OCI-LY3 (cell line): ENCODE measurements at regions not wholly inside any gene's neighbourhood (a gene's known extent, or its start where the extent isn't known, plus 50 kb on each side); places are given as distances from the start of the nearest gene placed in this dataset.

Experiments
- H2AFZ ChIP-seq: fragments of 200-600, 300-600 bp; shearing (Covaris generic); 2 replicates; pipeline ENCODE4 v1.6.0; 2014; ENCODE audit warnings: antibody characterized with exemption, low read depth, low read length
- H3K27ac ChIP-seq: fragments of 200-600, 300-600 bp; sonication (generic); 2 replicates; pipeline ENCODE4 v1.5.1; 2014; ENCODE audit warnings: mild to moderate bottlenecking, low read length, moderate library complexity, mixed read lengths
- H3K27me3 ChIP-seq: fragments of 200-600, 300-600 bp; sonication (generic); 2 replicates; pipeline ENCODE4 v1.6.1; 2014; ENCODE audit warnings: low read depth, low read length, mixed read lengths
- H3K36me3 ChIP-seq: fragments of 200-600, 300-600 bp; sonication (generic); replicated peaks from 2 replicates; pipeline ENCODE3; 2014; ENCODE audit warnings: low read depth, low read length, mixed read lengths
- H3K4me1 ChIP-seq: fragments of 300-600, 200-600 bp; sonication (generic); 2 replicates; pipeline ENCODE4 v1.6.1; 2014; ENCODE audit warnings: low read length, mixed read lengths
- H3K4me2 ChIP-seq: fragments of 200-600, 300-600 bp; sonication (generic); 2 replicates; pipeline ENCODE4 v1.6.1; 2014; ENCODE audit warnings: low read length, mixed read lengths
- H3K4me3 ChIP-seq: fragments of 300-600, 200-600 bp; sonication (generic); 2 replicates; pipeline ENCODE4 v1.5.1; 2014; ENCODE audit warnings: antibody characterized with exemption, mild to moderate bottlenecking, low read length, moderate library complexity
- H3K79me2 ChIP-seq: fragments of 300-600, 200-600 bp; shearing (Covaris generic); 2 replicates; pipeline ENCODE4 v1.6.1; 2014; ENCODE audit warnings: mild to moderate bottlenecking, low read length, mixed read lengths
- H3K9ac ChIP-seq: fragments of 300-600, 200-600 bp; shearing (Covaris generic); 2 replicates; pipeline ENCODE4 v1.6.0; 2014; ENCODE audit warnings: mild to moderate bottlenecking, low read length, moderate library complexity
- H3K9me3 ChIP-seq: fragments of 200-600, 300-600 bp; shearing (Covaris generic); 2 replicates; pipeline ENCODE4 v1.6.1; 2014; ENCODE audit warnings: low read length, mixed read lengths; ENCODE audit not compliant: insufficient read depth
- H4K20me1 ChIP-seq: fragments of 200-600, 300-600 bp; sonication (generic); 2 replicates; pipeline ENCODE4 v1.6.1; 2016; ENCODE audit warnings: low read length, mixed read lengths; ENCODE audit not compliant: insufficient read depth
- EZH2phosphoT487 ChIP-seq: fragments of 200-600 bp; shearing (Covaris generic); IDR thresholded peaks from 2 replicates; pipeline ENCODE4 v1.6.1; 2018; ENCODE audit warnings: antibody characterized with exemption, mixed run types, low read depth
- TF ChIP-seq, protein P1 (sequence below): fragments of 200-600, 300-600 bp; sonication (generic); IDR thresholded peaks from 2 replicates; pipeline ENCODE4 v1.5.1; 2014; ENCODE audit warnings: antibody characterized with exemption, low read length, low read depth

DNA sequence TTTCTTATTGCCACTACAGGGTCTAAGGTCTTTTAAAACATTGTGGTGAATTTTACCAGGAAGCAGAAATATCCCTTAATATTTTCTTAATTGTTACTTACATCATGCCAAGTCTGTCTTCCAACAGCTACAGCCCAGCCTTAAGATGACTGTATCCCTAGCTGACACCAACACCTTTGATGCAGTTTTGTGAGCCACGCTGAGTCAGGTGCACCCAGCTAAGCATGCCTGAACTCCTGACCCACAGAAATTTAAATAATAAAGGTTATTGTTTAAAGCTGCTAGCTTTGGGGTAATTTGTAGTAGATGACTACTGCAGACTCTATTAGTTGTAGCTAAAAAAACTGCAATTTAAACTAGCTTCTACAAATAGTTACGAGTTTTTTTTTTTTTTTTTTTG, 1757.9 kb upstream of the LRRTM1 start:
- no peak overlapping the region for H3K4me2 ChIP-seq

DNA sequence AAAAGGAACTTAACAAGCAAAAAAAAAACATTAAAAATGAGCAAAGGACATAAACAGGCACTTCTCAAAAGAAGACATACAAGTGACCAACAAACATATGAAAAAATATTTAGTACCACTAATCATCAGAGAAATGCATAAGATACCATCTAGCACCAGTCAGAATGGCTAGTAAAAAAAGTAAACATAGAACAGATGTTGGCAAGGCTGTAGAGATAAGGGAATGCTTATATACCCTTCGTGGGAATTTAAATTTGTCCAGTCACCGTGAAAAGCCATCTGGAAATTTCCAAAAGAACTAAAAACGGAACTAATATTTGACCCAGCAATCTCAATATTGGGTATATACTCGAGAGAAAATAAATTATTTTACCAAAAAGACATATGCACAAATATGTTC, 1751.3 kb upstream of the LRRTM1 start:
- TF ChIP-seq, protein P1, sequence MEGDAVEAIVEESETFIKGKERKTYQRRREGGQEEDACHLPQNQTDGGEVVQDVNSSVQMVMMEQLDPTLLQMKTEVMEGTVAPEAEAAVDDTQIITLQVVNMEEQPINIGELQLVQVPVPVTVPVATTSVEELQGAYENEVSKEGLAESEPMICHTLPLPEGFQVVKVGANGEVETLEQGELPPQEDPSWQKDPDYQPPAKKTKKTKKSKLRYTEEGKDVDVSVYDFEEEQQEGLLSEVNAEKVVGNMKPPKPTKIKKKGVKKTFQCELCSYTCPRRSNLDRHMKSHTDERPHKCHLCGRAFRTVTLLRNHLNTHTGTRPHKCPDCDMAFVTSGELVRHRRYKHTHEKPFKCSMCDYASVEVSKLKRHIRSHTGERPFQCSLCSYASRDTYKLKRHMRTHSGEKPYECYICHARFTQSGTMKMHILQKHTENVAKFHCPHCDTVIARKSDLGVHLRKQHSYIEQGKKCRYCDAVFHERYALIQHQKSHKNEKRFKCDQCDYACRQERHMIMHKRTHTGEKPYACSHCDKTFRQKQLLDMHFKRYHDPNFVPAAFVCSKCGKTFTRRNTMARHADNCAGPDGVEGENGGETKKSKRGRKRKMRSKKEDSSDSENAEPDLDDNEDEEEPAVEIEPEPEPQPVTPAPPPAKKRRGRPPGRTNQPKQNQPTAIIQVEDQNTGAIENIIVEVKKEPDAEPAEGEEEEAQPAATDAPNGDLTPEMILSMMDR: no peak
- no peak for TF ChIP-seq EZH2phosphoT487
- H3K27me3 ChIP-seq: no peaks in the 10 kb centered on the region
- H3K4me2 ChIP-seq: no peak overlapping the region
- no peaks in the 10 kb centered on the region for H3K79me2 ChIP-seq
- H3K4me3 ChIP-seq: no peak overlapping the region
- H3K36me3 ChIP-seq: no peaks in the 10 kb centered on the region
- H3K9ac ChIP-seq: no peak overlapping the region
- H2AFZ ChIP-seq: no peak overlapping the region
- H4K20me1 ChIP-seq: no peaks in the 10 kb centered on the region
- no peaks in the 10 kb centered on the region for H3K4me1 ChIP-seq
- no peaks in the 10 kb centered on the region for H3K9me3 ChIP-seq
- no peak overlapping the region for H3K27ac ChIP-seq

More for the DNA sequence above, 1757.9 kb upstream of the LRRTM1 start:
- no peaks in the 10 kb centered on the region for H3K4me1 ChIP-seq
- H3K79me2 ChIP-seq: no peaks in the 10 kb centered on the region
- no peak for TF ChIP-seq EZH2phosphoT487
- TF ChIP-seq, protein P1: no peak
- no peaks in the 10 kb centered on the region for H3K9me3 ChIP-seq
- no peak overlapping the region; the same call in 1 of the 2 replicates for H2AFZ ChIP-seq
- no peaks in the 10 kb centered on the region for H3K36me3 ChIP-seq
- no peak overlapping the region for H3K27ac ChIP-seq
- no peaks in the 10 kb centered on the region for H4K20me1 ChIP-seq
- no peaks in the 10 kb centered on the region for H3K27me3 ChIP-seq
- no peak overlapping the region for H3K4me3 ChIP-seq
- no peak overlapping the region for H3K9ac ChIP-seq

DNA sequence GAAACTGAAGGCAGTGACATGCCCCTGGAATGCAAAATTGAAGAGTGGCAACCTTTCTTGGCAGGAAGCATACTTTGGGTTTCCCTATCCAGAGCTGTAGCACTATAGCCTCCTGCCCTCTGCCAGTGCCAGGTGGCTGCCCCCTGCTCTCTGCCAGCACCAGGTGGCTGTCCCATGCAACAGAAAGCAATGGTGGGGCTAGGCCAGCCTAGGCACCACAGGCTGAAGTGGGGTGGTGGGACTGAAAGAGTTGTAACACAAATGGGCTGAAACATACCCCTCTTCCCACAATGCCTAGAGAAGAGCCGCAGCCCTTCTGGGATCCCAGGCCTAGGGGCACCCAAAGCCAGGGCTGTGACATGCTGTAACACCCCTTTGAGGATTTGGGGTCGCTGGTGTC, 1739.3 kb upstream of the LRRTM1 start:
- Histone ChIP-seq H3K9ac (no peak overlapping the region), H3K27me3 (no peaks in the 10 kb centered on the region), H2AFZ (no peak overlapping the region), H4K20me1 (no peaks in the 10 kb centered on the region), H3K36me3 (no peaks in the 10 kb centered on the region), H3K79me2 (no peaks in the 10 kb centered on the region), H3K4me2 (no peak overlapping the region), H3K9me3 (no peaks in the 10 kb centered on the region), H3K4me1 (no peaks in the 10 kb centered on the region), H3K4me3 (no peak overlapping the region), H3K27ac (no peak overlapping the region)
- TF ChIP-seq EZH2phosphoT487: no peak
- TF ChIP-seq, protein P1: no peak

DNA sequence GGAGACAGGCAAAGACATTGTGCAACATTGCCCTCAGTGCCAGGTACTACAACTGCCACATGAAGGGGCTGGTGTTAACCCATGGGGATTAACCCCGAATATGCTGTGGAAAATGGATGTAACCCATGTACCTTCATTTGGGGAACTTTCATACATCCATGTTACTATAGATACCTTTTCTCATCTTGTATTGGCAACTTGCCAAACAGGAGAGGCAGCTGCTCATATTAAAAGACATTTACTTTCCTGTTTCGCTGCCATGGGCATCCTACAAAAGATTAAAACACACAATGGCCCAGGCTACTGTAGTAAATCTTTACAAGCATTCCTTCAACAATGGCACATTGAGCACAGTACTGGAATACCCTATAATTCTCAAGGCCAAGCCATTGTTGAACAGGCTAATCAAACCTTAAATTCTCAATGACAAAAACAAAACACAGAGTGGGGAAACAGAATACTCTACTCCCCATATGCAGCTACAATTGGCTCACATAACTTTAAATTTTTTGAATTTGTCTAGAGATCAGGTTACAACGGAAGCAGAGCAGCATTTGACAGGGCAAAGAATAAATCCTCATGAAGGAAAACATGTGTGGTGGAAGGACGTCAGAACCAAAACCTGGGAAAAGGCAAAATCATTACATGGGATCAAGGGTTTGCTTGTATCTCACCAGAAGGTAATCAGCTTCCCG, 1723.5 kb upstream of the LRRTM1 start:
- Histone ChIP-seq H3K9ac (no peak overlapping the region), H3K27me3 (no peaks in the 10 kb centered on the region)

More for the DNA sequence above, 1723.5 kb upstream of the LRRTM1 start:
- Histone ChIP-seq H3K4me1 (no peaks in the 10 kb centered on the region), H3K36me3 (no peaks in the 10 kb centered on the region), H3K4me2 (no peak overlapping the region), H4K20me1 (no peaks in the 10 kb centered on the region), H3K79me2 (no peaks in the 10 kb centered on the region), H3K27ac (no peak overlapping the region), H2AFZ (no peak overlapping the region), H3K9me3 (no peaks in the 10 kb centered on the region; the same call in 1 of the 2 replicates), H3K4me3 (no peak overlapping the region)
- TF ChIP-seq, protein P1: no peak
- no peak for TF ChIP-seq EZH2phosphoT487
